Mucosa of descending colon (tissue), 3 donors: ENCODE measurements at regions not wholly inside any gene's neighbourhood (a gene's known extent, or its start where the extent isn't known, plus 50 kb on each side); places are given as distances from the start of the nearest gene placed in this dataset.

Source experiments
- ATAC-seq: fragments of 200-7000 bp; cut with Tn5 transposase; one replicate; pipeline ENCODE4 v1.9.1; 2020; ENCODE audit warnings: mild to moderate bottlenecking, moderate library complexity
- DNase-seq, 3 donors: peaks; one replicate each; pipeline ENCODE4 v3.0.0-alpha.2; 2020
- H3K36me3 ChIP-seq: fragments of 200-600 bp; one replicate; pipeline ENCODE4 v1.8.0; 2021; ENCODE audit warnings: low read depth, mild to moderate bottlenecking
- H3K4me1 ChIP-seq: fragments of 200-600 bp; one replicate; pipeline ENCODE4 v1.8.0; 2021; ENCODE audit warnings: low read depth, mild to moderate bottlenecking
- H3K4me3 ChIP-seq: fragments of 200-600 bp; one replicate; pipeline ENCODE4 v1.8.0; 2021; ENCODE audit warnings: mild to moderate bottlenecking
- H3K9me3 ChIP-seq: fragments of 200-600 bp; one replicate; pipeline ENCODE4 v1.8.0; 2021; ENCODE audit warnings: mild to moderate bottlenecking
- CTCF ChIP-seq: fragments of 200-600 bp; IDR thresholded peaks from one replicate; pipeline ENCODE4 v1.8.0; 2022; ENCODE audit warnings: antibody characterized with exemption, mild to moderate bottlenecking
- intact Hi-C, 2 donors: fragments of 100-400 bp; cut with DNase I in 1 of 2; cut with micrococcal nuclease in 1 of 2; formaldehyde crosslinking; loops; one replicate each; pipeline versions ENCODE4 v1.11.0 to v1.11.1; 2022; cut with DNase I, micrococcal nuclease
- donor health status: DM: no; HTN: no; CAD: no; lungs with moderate emphysema.
- donor health status: DM: no; HTN: no; CAD: no.
- donor health status: DM: no; HTN: yes; CAD: no.

- intact Hi-C loops: no loop called here
- H3K4me1 ChIP-seq: no peaks in the 10 kb centered on the region
- H3K36me3 ChIP-seq: no peaks in the 10 kb centered on the region
- no peaks in the 10 kb centered on the region for H3K9me3 ChIP-seq
- ATAC-seq (no peak), DNase-seq (no peak)
- TF ChIP-seq CTCF: no peak
- H3K4me3 ChIP-seq: no peak overlapping the region
Measured at GRCh38 chr10:117761695-117762094, 219.1 kb downstream of the EMX2 start.

GRCh38 chr10:117762126-117762818 is 219.7 kb downstream of the EMX2 start:
- H3K4me1 ChIP-seq: no peaks in the 10 kb centered on the region
- DNase-seq (no peak), ATAC-seq (no peak)
- no peaks in the 10 kb centered on the region for H3K36me3 ChIP-seq
- H3K4me3 ChIP-seq: no peak overlapping the region
- no peaks in the 10 kb centered on the region for H3K9me3 ChIP-seq
- TF ChIP-seq CTCF: no peak
- intact Hi-C loops: no loop called here

GRCh38 chr10:117762819-117763172 is 220.2 kb downstream of the EMX2 start:
- DNase-seq (no peak), ATAC-seq (no peak)
- Histone ChIP-seq H3K9me3 (no peaks in the 10 kb centered on the region), H3K4me1 (no peaks in the 10 kb centered on the region), H3K36me3 (no peaks in the 10 kb centered on the region), H3K4me3 (no peak overlapping the region)
- intact Hi-C loops: no loop called here
- no peak for TF ChIP-seq CTCF

- no peaks in the 10 kb centered on the region for H3K4me1 ChIP-seq
- H3K4me3 ChIP-seq: no peak overlapping the region
- no peaks in the 10 kb centered on the region for H3K9me3 ChIP-seq
- no peak for TF ChIP-seq CTCF
- intact Hi-C loops: no loop called here
- H3K36me3 ChIP-seq: no peaks in the 10 kb centered on the region
- DNase-seq (no peak), ATAC-seq (no peak)
Measured at GRCh38 chr10:117763528-117763927, 221.0 kb downstream of the EMX2 start.

GRCh38 chr10:117768333-117769042 is 225.9 kb downstream of the EMX2 start:
- no peak for DNase-seq
- H3K4me1 ChIP-seq: no peaks in the 10 kb centered on the region
- no peak for TF ChIP-seq CTCF
- no peaks in the 10 kb centered on the region for H3K9me3 ChIP-seq
- H3K4me3 ChIP-seq: no peak overlapping the region
- ATAC-seq: no peak
- intact Hi-C loops: no loop called here
- no peaks in the 10 kb centered on the region for H3K36me3 ChIP-seq
